NT2/D1 (cell line): ENCODE measurements at regions not wholly inside any gene's neighbourhood (a gene's known extent, or its start where the extent isn't known, plus 50 kb on each side); places are given as distances from the start of the nearest gene placed in this dataset.
"Not testable (repeated sequence)": the region's sequence is repeated elsewhere in the genome, so short reads cannot be mapped to it uniquely, and the experiment has no call there.

ENCODE experiments used
- SUZ12 ChIP-seq: IDR thresholded peaks from 2 replicates; pipeline ENCODE4 v1.6.1; 2011; ENCODE audit not compliant: insufficient read length, insufficient read depth; ENCODE audit errors: extremely low read depth
- YY1 ChIP-seq: IDR thresholded peaks from 2 replicates; pipeline ENCODE4 v1.6.1; 2011; ENCODE audit not compliant: insufficient read length, insufficient read depth
- ZNF274 ChIP-seq: IDR thresholded peaks from 2 replicates; pipeline ENCODE4 v1.6.1; 2011; ENCODE audit warnings: mild to moderate bottlenecking, low read depth, low read length

GRCh38 chr2:87198422-87198821 lies 176.8 kb upstream of the PLGLB1 start:
- not testable (repeated sequence) for TF ChIP-seq YY1, ZNF274, SUZ12
